WERI-Rb-1 (cell line): ENCODE measurements at regions not wholly inside any gene's neighbourhood (a gene's known extent, or its start where the extent isn't known, plus 50 kb on each side); places are given as distances from the start of the nearest gene placed in this dataset.

Experiments
- DNase-seq: peaks from one replicate; pipeline ENCODE4 v3.0.0-alpha.2; 2020
- H3K27ac ChIP-seq: fragments of 250-450 bp; sonication (Bioruptor Pico); 2 replicates; pipeline ENCODE4 v1.5.1; 2020; ENCODE audit warnings: mild to moderate bottlenecking, moderate library complexity
- H3K27me3 ChIP-seq: fragments of 250-450 bp; sonication (Bioruptor Pico); 2 replicates; pipeline ENCODE4 v1.5.1; 2021; ENCODE audit warnings: mild to moderate bottlenecking, low read depth, moderate library complexity; ENCODE audit not compliant: insufficient read depth, severe bottlenecking
- H3K36me3 ChIP-seq: fragments of 250-450 bp; sonication (Bioruptor Pico); 2 replicates; pipeline ENCODE4 v1.5.1; 2020; ENCODE audit warnings: mild to moderate bottlenecking, moderate library complexity
- H3K4me3 ChIP-seq: 2 replicates; pipeline ENCODE4 v1.5.1; 2011; ENCODE audit warnings: low read depth, mild to moderate bottlenecking, control low read depth, low read length
- H3K9me3 ChIP-seq: fragments of 250-450 bp; sonication (Bioruptor Pico); 2 replicates; pipeline ENCODE4 v1.5.1; 2021; ENCODE audit warnings: mild to moderate bottlenecking, moderate library complexity; ENCODE audit not compliant: severe bottlenecking
- TF ChIP-seq, protein P1 (sequence below): IDR thresholded peaks from 2 replicates; pipeline ENCODE4 v1.5.1; 2011; ENCODE audit warnings: low read depth, mild to moderate bottlenecking, control low read depth, inconsistent platforms, low read length

DNA sequence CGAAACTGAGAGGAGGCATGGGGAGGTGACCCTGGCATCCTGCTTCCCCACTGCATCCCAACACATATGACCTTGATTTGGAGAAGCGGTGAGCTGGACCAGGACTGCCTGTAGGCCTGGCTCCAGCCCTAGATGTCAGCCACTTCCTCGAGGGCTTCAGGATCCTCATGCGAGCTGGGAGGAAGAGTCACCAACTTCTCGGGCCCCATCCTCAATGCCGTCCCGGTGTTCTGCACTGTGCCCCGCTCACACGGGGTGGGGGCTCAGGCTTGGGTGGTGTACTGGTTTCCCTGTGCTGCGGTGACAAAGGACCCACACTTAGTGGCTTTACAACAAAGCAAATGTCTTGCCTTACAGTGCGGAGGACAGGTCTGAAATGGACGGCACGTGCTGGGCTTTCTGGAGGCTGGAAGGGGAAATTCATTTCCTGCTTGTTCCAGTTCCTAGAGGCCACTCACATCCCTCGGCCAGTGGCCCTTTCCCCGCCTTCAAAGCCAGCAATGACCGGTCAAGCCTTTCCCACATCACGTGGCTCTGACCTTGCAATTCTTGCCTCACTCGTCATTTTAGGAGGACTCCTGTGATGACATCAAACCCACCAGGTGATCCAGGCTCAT is 298.1 kb upstream of the RTL1 start:
- Histone ChIP-seq H3K27me3 (peaks cover 54% of the 10 kb centered on the region), H3K27ac (no peak overlapping the region), H3K36me3 (no peaks in the 10 kb centered on the region), H3K9me3 (peaks cover 6% of the 10 kb centered on the region), H3K4me3 (no peak overlapping the region)
- TF ChIP-seq, protein P1, sequence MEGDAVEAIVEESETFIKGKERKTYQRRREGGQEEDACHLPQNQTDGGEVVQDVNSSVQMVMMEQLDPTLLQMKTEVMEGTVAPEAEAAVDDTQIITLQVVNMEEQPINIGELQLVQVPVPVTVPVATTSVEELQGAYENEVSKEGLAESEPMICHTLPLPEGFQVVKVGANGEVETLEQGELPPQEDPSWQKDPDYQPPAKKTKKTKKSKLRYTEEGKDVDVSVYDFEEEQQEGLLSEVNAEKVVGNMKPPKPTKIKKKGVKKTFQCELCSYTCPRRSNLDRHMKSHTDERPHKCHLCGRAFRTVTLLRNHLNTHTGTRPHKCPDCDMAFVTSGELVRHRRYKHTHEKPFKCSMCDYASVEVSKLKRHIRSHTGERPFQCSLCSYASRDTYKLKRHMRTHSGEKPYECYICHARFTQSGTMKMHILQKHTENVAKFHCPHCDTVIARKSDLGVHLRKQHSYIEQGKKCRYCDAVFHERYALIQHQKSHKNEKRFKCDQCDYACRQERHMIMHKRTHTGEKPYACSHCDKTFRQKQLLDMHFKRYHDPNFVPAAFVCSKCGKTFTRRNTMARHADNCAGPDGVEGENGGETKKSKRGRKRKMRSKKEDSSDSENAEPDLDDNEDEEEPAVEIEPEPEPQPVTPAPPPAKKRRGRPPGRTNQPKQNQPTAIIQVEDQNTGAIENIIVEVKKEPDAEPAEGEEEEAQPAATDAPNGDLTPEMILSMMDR, result no peak
- DNase-seq, result no peak

DNA sequence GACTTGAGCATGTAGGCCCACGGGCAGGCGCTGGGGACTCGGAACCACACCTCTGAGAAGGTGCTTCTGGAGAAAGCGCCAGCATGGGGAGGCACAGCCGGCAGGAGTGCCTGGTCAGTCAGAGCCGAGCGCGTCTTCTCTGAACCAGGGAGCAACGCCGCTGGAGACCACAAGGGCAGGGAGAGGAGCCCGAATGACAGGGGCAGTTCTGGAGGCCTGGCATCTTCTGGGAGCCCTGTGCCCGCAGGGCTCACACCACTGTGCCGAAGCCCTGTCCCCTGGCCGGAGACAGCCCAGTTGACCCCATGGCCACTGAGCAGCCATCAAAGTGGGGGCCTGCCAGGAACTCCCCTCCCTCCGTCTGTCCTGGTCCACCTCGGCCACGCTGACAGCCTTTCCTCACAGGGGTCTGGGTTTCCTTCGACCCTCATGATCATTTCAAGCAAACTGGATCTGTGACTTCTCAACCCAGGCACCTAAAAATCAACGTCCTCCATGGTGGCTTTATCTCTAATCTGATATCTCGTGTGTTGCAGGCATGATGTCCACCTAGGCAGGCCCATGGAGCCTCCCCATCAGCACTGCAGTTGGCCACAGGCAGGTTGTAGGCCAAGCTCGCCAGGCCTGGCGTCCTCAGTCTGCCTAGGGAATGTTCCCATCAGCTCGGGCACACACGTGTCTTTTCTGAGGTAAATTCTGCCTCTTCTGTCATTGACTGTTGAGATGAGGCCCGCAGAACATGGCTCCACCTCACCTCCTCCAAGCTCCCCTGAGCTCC is 299.3 kb upstream of the RTL1 start:
- Histone ChIP-seq H3K36me3 (no peaks in the 10 kb centered on the region), H3K4me3 (no peak overlapping the region), H3K27me3 (peaks cover 42% of the 10 kb centered on the region), H3K9me3 (peaks cover 6% of the 10 kb centered on the region), H3K27ac (no peak overlapping the region)
- no peak for DNase-seq
- TF ChIP-seq, protein P1, result no peak

DNA sequence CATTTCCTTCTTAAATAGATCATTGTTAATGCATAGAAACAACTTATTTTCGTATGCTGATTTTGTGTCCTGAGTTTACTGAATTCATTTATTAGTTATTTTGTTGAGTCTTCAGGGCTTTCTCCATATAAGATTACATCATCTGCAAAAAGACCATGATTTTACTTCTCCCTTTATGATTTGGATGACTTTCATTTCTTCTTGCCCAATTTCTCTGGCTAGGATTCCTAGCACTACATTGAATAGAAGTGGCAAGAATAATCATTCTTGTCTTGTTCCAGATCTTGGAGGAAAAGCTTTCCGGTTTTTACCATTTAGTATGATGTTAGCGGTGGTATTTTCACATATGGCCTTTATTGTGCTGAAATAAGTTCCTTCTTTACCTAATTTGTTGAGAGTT is 303.0 kb upstream of the RTL1 start:
- Histone ChIP-seq H3K9me3 (peaks cover 12% of the 10 kb centered on the region), H3K27ac (no peak overlapping the region), H3K4me3 (no peak overlapping the region), H3K36me3 (no peaks in the 10 kb centered on the region), H3K27me3 (peaks cover 20% of the 10 kb centered on the region)
- TF ChIP-seq, protein P1, result no peak
- DNase-seq, result no peak

DNA sequence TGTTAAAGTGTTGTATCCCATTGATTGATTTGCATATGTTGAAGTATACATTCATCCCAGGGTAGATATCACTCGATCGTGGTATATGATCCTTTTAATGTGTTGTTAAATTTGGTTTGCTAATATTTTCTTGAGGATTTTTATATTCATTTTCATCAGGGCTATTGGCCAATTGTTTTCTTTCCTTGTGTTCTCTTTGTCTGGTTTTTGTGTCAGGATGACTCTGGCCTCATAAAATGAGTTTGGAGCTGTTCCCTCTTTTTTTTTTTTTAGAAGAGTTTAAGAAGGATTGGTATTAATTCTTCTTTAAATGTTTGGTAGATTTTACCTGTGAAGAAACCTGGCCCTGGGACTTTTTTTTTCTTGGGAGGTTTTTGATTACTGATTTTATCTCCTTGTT is 303.5 kb upstream of the RTL1 start:
- Histone ChIP-seq H3K27me3 (peaks cover 20% of the 10 kb centered on the region), H3K9me3 (peaks cover 13% of the 10 kb centered on the region)
- TF ChIP-seq, protein P1, result no peak

DNA sequence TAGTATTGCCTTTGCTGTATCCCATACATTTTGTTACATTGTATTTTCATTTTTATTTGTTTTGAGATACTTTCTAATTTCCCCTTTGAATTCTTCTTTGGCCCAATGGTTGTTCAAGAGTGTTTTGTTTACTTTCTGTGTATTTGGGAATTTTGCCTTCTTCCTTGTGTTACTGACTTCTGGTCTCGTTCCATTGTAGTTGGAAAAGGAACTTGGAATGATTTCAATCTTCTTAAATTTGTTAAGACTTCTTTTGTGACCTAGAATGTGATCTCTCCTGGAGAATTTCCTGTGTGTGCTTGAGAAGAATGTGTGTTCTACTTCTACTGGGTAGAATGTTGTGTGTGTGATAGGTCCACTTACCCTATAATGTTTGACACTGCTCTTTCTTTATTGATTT is 304.4 kb upstream of the RTL1 start:
- H3K27me3 ChIP-seq, result peaks cover 26% of the 10 kb centered on the region
- H3K4me3 ChIP-seq, result no peak overlapping the region
- no peaks in the 10 kb centered on the region for H3K36me3 ChIP-seq
- no peak overlapping the region for H3K27ac ChIP-seq
- no peak for DNase-seq
- TF ChIP-seq, protein P1, result no peak
- peaks cover 13% of the 10 kb centered on the region for H3K9me3 ChIP-seq

More for the DNA sequence above, 303.5 kb upstream of the RTL1 start:
- no peaks in the 10 kb centered on the region for H3K36me3 ChIP-seq
- H3K27ac ChIP-seq, result no peak overlapping the region
- no peak overlapping the region for H3K4me3 ChIP-seq
- DNase-seq, result no peak

DNA sequence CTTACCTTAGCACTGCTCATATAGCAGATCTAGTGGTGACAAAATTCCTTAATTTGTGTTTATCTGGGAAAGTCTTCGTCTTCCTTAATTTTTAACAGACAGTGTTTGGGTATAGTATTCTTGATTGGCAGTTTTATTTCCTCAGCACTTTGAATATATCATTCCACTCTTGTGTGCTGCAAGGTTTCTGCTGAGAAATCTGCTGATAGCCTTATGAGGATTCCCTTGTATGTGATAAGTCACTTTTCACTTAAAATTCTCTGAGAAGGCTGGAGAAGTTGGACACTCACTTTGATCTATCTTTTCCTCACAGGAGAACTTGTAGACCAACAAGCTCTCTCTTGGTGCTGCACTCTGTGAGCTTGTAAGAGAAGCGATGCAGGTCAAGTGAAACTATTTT is 306.1 kb upstream of the RTL1 start:
- Histone ChIP-seq H3K4me3 (no peak overlapping the region), H3K27ac (no peak overlapping the region), H3K27me3 (peaks cover 36% of the 10 kb centered on the region), H3K9me3 (peaks cover 9% of the 10 kb centered on the region), H3K36me3 (no peaks in the 10 kb centered on the region)
- TF ChIP-seq, protein P1, result no peak
- DNase-seq, result no peak
